Breast epithelium (tissue), 4 donors: ENCODE measurements at regions not wholly inside any gene's neighbourhood (a gene's known extent, or its start where the extent isn't known, plus 50 kb on each side); places are given as distances from the start of the nearest gene placed in this dataset.

Experiments used
- DNase-seq, 2 donors: peaks; one replicate each; pipeline ENCODE4 v3.0.0-alpha.2; 2019; ENCODE audit warnings: low spot score in 2 of 2
- H3K27ac ChIP-seq, 2 donors: fragments of 200-600 bp; sonication (generic) in 1 of 2; one replicate each; pipeline ENCODE4 v1.5.1; 2016 to 2019; ENCODE audit warnings: mild to moderate bottlenecking in 1 of 2
- H3K27me3 ChIP-seq, 2 donors: fragments of 200-600 bp; sonication (generic) in 1 of 2; one replicate each; pipeline versions ENCODE4 v1.5.1 to v1.6.0; 2017 to 2019; ENCODE audit warnings: control low read depth in 1 of 2, mild to moderate bottlenecking in 1 of 2
- H3K36me3 ChIP-seq: fragments of 200-600 bp; one replicate; pipeline ENCODE4 v1.5.1; 2019
- H3K4me1 ChIP-seq, 2 donors: fragments of 200-600 bp; sonication (generic); one replicate each; pipeline ENCODE4 v1.5.1; 2016 to 2019; ENCODE audit warnings: control low read depth in 1 of 2
- H3K4me3 ChIP-seq, 3 donors: fragments of 200-600 bp; sonication (generic); 1 replicate in 2 of 3; 2 replicates in 1 of 3; pipeline ENCODE4 v1.5.1; 2016 to 2019; ENCODE audit warnings: mild to moderate bottlenecking in 3 of 3, moderate library complexity in 2 of 3
- H3K9me3 ChIP-seq, 2 donors: fragments of 200-600 bp; sonication (generic) in 1 of 2; one replicate each; pipeline ENCODE4 v1.5.1; 2016 to 2019; ENCODE audit warnings: control low read depth in 1 of 2
- POLR2A ChIP-seq: fragments of 450-650 bp; IDR thresholded peaks from one replicate; pipeline ENCODE4 v1.6.1; 2016; ENCODE audit warnings: antibody characterized with exemption, mild to moderate bottlenecking, moderate library complexity
- POLR2AphosphoS5 ChIP-seq, 3 donors: sonication (generic); formaldehyde crosslinking; IDR thresholded peaks; one replicate each; pipeline ENCODE4 v1.6.1; 2017; ENCODE audit warnings: antibody characterized with exemption in 3 of 3
- intact Hi-C: fragments of 100-400 bp; cut with DNase I; formaldehyde crosslinking; loops from one replicate; pipeline ENCODE4 v1.15.1; 2023; ENCODE audit warnings: low total_unique reads
- TF ChIP-seq, protein P1 (sequence below), 3 donors: fragments of 450-650 bp; IDR thresholded peaks; one replicate each; pipeline ENCODE4 v1.5.1; 2016 to 2017; ENCODE audit warnings: antibody characterized with exemption in 3 of 3, mild to moderate bottlenecking in 3 of 3, moderate library complexity in 3 of 3

DNA sequence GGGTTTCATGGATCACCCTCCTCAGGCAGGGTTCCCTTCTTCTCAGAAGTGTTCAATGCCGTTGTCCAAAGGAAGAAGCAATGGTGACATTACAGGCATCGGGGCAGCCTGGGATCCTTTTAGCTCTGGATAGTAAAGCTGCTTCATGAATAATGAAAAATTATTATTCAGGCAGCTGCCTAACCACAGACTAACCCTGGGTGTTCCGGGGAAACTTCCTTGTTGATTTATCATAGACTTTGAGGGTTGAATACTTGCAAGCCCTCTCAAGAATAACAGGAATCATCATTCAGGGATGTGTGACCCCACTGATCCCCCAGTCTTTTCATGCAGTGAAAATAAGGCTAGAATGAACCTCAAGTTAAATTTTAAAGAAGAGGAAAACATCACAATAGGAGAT lies 419.4 kb downstream of the MEIS1 start:
- no peak for DNase-seq
- H3K36me3 ChIP-seq = no peaks in the 10 kb centered on the region
- no peak overlapping the region for H3K27ac ChIP-seq
- no peaks in the 10 kb centered on the region for H3K4me1 ChIP-seq
- intact Hi-C loops = no loop called here
- TF ChIP-seq, protein P1, sequence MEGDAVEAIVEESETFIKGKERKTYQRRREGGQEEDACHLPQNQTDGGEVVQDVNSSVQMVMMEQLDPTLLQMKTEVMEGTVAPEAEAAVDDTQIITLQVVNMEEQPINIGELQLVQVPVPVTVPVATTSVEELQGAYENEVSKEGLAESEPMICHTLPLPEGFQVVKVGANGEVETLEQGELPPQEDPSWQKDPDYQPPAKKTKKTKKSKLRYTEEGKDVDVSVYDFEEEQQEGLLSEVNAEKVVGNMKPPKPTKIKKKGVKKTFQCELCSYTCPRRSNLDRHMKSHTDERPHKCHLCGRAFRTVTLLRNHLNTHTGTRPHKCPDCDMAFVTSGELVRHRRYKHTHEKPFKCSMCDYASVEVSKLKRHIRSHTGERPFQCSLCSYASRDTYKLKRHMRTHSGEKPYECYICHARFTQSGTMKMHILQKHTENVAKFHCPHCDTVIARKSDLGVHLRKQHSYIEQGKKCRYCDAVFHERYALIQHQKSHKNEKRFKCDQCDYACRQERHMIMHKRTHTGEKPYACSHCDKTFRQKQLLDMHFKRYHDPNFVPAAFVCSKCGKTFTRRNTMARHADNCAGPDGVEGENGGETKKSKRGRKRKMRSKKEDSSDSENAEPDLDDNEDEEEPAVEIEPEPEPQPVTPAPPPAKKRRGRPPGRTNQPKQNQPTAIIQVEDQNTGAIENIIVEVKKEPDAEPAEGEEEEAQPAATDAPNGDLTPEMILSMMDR (IDR thresholded peaks at IDR 0.05) = no peak
- no peak for TF ChIP-seq POLR2A
- TF ChIP-seq POLR2AphosphoS5 (IDR thresholded peaks at IDR 0.05) = no peak
- no peaks in the 10 kb centered on the region for H3K9me3 ChIP-seq
- H3K4me3 ChIP-seq = no peak overlapping the region
- no peaks in the 10 kb centered on the region for H3K27me3 ChIP-seq

DNA sequence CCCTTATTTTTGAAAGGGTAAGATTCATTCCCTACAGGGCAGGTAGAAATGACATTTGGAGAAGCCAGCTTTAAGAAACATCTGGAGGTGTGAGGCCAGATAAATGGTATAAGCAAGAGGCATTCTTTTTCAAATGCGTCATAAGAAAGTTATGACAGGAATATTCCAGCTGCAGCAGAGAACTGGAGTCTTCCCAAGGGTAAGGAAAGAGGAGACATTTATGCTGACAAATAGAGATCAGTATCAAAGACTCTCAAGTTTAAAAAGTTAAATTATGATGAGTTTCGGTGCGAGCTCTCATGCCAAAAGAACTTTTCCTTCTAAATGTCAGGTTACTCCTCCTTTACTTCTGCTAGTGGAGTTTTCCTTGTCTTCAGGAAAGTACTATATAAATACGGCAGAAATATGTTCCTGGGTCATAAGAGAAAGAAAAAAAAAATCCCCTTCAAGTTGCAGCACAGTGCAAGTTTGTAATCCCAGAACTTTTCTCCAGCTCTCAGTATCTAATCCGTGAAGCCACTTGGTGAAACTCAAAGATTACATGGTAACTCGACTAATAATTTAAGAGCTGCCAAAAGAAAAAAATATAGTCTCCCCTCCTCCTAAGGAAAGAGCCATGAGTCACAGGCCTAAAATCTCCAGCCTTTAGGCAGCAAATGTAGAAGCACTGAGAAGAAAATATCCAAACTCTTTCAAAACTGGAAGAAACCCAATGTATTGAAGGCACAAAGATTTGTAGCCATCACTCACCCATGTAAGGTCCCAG lies 428.1 kb downstream of the MEIS1 start:
- H3K4me1 ChIP-seq = no peaks in the 10 kb centered on the region
- H3K27me3 ChIP-seq = no peaks in the 10 kb centered on the region
- no peaks in the 10 kb centered on the region for H3K36me3 ChIP-seq
- no peak overlapping the region for H3K27ac ChIP-seq
- intact Hi-C loops = no loop called here
- TF ChIP-seq, protein P1 (IDR thresholded peaks at IDR 0.05) = no peak
- TF ChIP-seq POLR2A (no peak), POLR2AphosphoS5 (IDR thresholded peaks at IDR 0.05) (no peak)
- H3K4me3 ChIP-seq = no peak overlapping the region
- DNase-seq = no peak
- H3K9me3 ChIP-seq = no peaks in the 10 kb centered on the region

GRCh38 chr2:66865161-66865560 lies 430.2 kb downstream of the MEIS1 start:
- TF ChIP-seq, protein P1 (IDR thresholded peaks at IDR 0.05) = no peak
- no peak for TF ChIP-seq POLR2A
- TF ChIP-seq POLR2AphosphoS5 (IDR thresholded peaks at IDR 0.05) = no peak
- no peaks in the 10 kb centered on the region for H3K27me3 ChIP-seq
- H3K4me1 ChIP-seq = no peaks in the 10 kb centered on the region
- no peaks in the 10 kb centered on the region for H3K9me3 ChIP-seq
- intact Hi-C loops = no loop called here
- no peak overlapping the region for H3K27ac ChIP-seq
- DNase-seq = no peak
- no peak overlapping the region for H3K4me3 ChIP-seq
- no peaks in the 10 kb centered on the region for H3K36me3 ChIP-seq

- H3K4me1 ChIP-seq = no peaks in the 10 kb centered on the region
- no peak overlapping the region for H3K27ac ChIP-seq
Measured at GRCh38 chr2:66866331-66867062, 431.6 kb downstream of the MEIS1 start.

More at GRCh38 chr2:66866331-66867062, 431.6 kb downstream of the MEIS1 start:
- H3K27me3 ChIP-seq = no peaks in the 10 kb centered on the region
- TF ChIP-seq, protein P1 (IDR thresholded peaks at IDR 0.05) = no peak
- no peak for TF ChIP-seq POLR2AphosphoS5 (IDR thresholded peaks at IDR 0.05)
- no peak for TF ChIP-seq POLR2A
- DNase-seq = no peak
- H3K9me3 ChIP-seq = no peaks in the 10 kb centered on the region
- no peaks in the 10 kb centered on the region for H3K36me3 ChIP-seq
- intact Hi-C loops = no loop called here
- H3K4me3 ChIP-seq = no peak overlapping the region
